ENCODE measurements at regions not wholly inside any gene's neighbourhood (a gene's known extent, or its start where the extent isn't known, plus 50 kb on each side); places are given as distances from the start of the nearest gene placed in this dataset.

- H3K9me3 ChIP-seq (ENCODE audit: low read length): no peaks in the 10 kb centered on the region
Observed at GRCh38 chr10:8349610-8350249, 295.2 kb downstream of the GATA3 start.

GRCh38 chr10:8350250-8350967, 295.9 kb downstream of the GATA3 start:
- Histone ChIP-seq H3F3A (ENCODE audit: insufficient read depth, low read length) (no peaks in the 10 kb centered on the region), H3K9ac (ENCODE audit: low read length) (no peak overlapping the region), H3K4me3 (ENCODE audit: low read depth, low read length, poor library complexity, severe bottlenecking) (no peak overlapping the region), H3K4me2 (ENCODE audit: low read length) (no peak overlapping the region), H4K20me1 (ENCODE audit: insufficient read depth, low read length) (no peaks in the 10 kb centered on the region), H3K4me1 (ENCODE audit: insufficient read depth, low read length, severe bottlenecking) (no peaks in the 10 kb centered on the region), H3K9me2 (ENCODE audit: low read depth, low read length) (no peaks in the 10 kb centered on the region), H3K36me3 (ENCODE audit: insufficient read depth, low read length) (no peaks in the 10 kb centered on the region), H3K27ac (ENCODE audit: low read depth, low read length, poor library complexity, severe bottlenecking) (no peak overlapping the region), H2AFZ (ENCODE audit: low read length) (no peak overlapping the region), H3K27me3 (ENCODE audit: insufficient read depth, low read length) (no peaks in the 10 kb centered on the region), H3K79me2 (ENCODE audit: insufficient read depth, low read length) (no peaks in the 10 kb centered on the region), H3K9me3 (ENCODE audit: low read length) (no peaks in the 10 kb centered on the region)
- no peak for TF ChIP-seq EZH2 (IDR thresholded peaks at IDR 0.05; ENCODE audit: borderline replicate concordance, low read length)
- no peak for TF ChIP-seq CTCF (IDR thresholded peaks at IDR 0.05; ENCODE audit: low read length)

More at GRCh38 chr10:8349610-8350249, 295.2 kb downstream of the GATA3 start:
- TF ChIP-seq CTCF (IDR thresholded peaks at IDR 0.05; ENCODE audit: low read length): no peak
- no peak for TF ChIP-seq EZH2 (IDR thresholded peaks at IDR 0.05; ENCODE audit: borderline replicate concordance, low read length)
- H3K36me3 ChIP-seq (ENCODE audit: insufficient read depth, low read length): no peaks in the 10 kb centered on the region
- H3K27me3 ChIP-seq (ENCODE audit: insufficient read depth, low read length): no peaks in the 10 kb centered on the region
- H3K4me2 ChIP-seq (ENCODE audit: low read length): no peak overlapping the region
- no peaks in the 10 kb centered on the region for H3K4me1 ChIP-seq (ENCODE audit: insufficient read depth, low read length, severe bottlenecking)
- H3K27ac ChIP-seq (ENCODE audit: low read depth, low read length, poor library complexity, severe bottlenecking): no peak overlapping the region
- no peaks in the 10 kb centered on the region for H3K79me2 ChIP-seq (ENCODE audit: insufficient read depth, low read length)
- no peaks in the 10 kb centered on the region for H4K20me1 ChIP-seq (ENCODE audit: insufficient read depth, low read length)
- no peak overlapping the region for H3K4me3 ChIP-seq (ENCODE audit: low read depth, low read length, poor library complexity, severe bottlenecking)
- H3K9ac ChIP-seq (ENCODE audit: low read length): no peak overlapping the region
- H3K9me2 ChIP-seq (ENCODE audit: low read depth, low read length): no peaks in the 10 kb centered on the region
- no peaks in the 10 kb centered on the region for H3F3A ChIP-seq (ENCODE audit: insufficient read depth, low read length)
- H2AFZ ChIP-seq (ENCODE audit: low read length): no peak overlapping the region

GRCh38 chr10:8352171-8353075, 297.9 kb downstream of the GATA3 start:
- H3K79me2 ChIP-seq (ENCODE audit: insufficient read depth, low read length): no peaks in the 10 kb centered on the region
- H3K27ac ChIP-seq (ENCODE audit: low read depth, low read length, poor library complexity, severe bottlenecking): no peak overlapping the region
- no peak overlapping the region for H3K4me3 ChIP-seq (ENCODE audit: low read depth, low read length, poor library complexity, severe bottlenecking)
- H4K20me1 ChIP-seq (ENCODE audit: insufficient read depth, low read length): no peaks in the 10 kb centered on the region
- H3K4me1 ChIP-seq (ENCODE audit: insufficient read depth, low read length, severe bottlenecking): no peaks in the 10 kb centered on the region
- no peak overlapping the region for H2AFZ ChIP-seq (ENCODE audit: low read length)
- no peaks in the 10 kb centered on the region for H3K9me2 ChIP-seq (ENCODE audit: low read depth, low read length)
- no peak overlapping the region for H3K4me2 ChIP-seq (ENCODE audit: low read length)
- no peak for TF ChIP-seq EZH2 (IDR thresholded peaks at IDR 0.05; ENCODE audit: borderline replicate concordance, low read length)
- no peak for TF ChIP-seq CTCF (IDR thresholded peaks at IDR 0.05; ENCODE audit: low read length)
- no peaks in the 10 kb centered on the region for H3K9me3 ChIP-seq (ENCODE audit: low read length)
- no peaks in the 10 kb centered on the region for H3F3A ChIP-seq (ENCODE audit: insufficient read depth, low read length)
- H3K36me3 ChIP-seq (ENCODE audit: insufficient read depth, low read length): no peaks in the 10 kb centered on the region
- no peak overlapping the region for H3K9ac ChIP-seq (ENCODE audit: low read length)
- no peaks in the 10 kb centered on the region for H3K27me3 ChIP-seq (ENCODE audit: insufficient read depth, low read length)
